ENCODE measurements at regions not wholly inside any gene's neighbourhood (a gene's known extent, or its start where the extent isn't known, plus 50 kb on each side); places are given as distances from the start of the nearest gene placed in this dataset.

DNA sequence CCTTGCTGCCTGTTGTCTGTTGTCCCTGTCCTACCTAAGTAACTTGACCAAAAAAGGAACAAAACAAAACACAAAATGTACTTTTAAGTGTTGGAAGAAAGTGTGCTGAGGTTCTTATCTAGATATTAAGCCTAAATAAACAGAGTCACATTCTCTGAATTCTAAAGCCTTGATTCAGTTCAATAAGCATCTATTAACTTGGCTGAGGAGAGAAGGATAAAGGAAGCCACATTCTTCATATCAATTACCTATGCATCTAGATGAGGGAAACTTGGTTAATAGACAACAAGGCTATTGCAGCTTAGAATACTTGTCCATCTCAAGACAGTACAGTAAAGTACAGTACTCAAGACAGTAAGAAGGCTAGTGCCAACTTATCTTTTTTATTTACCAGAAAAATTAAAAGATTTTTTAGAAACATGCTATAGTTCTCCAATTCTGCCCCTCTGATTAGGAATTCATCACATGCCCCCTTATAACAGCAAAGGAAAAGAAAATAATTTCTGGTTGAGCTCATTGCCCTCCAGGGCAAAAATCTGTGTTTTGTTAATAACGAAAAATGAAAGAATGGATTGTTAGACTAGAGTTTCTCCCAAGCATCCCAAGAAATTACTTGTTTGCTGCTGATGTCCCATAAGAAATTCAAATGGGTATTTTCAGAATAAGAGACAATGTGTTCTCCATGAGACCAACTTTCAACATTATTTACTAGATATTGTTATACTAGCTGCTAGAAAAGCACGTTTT, 546.5 kb upstream of the SEMA3D start:
- no peak for DNase-seq (ENCODE audit: extremely low spot score)
- CTCF ChIA-PET, result interaction anchor here (3.2 kb wide), 1 partner anchor 16 kb away, joined by 13 read pairs; no protein-coding TSS in a partner anchor
- POLR2A ChIA-PET, result no interaction called here
- TF ChIP-seq CTCF (IDR thresholded peaks at IDR 0.05; ENCODE audit: control extremely low read depth, extremely low read depth, low read depth, missing control alignments), result no peak

- ChIA-PET POLR2A (no interaction called here), CTCF (interaction anchor here (1.1 kb wide), 1 partner anchor 21 kb away, joined by 3 read pairs; no protein-coding TSS in a partner anchor)
- no peak for DNase-seq (ENCODE audit: extremely low spot score)
- TF ChIP-seq CTCF (IDR thresholded peaks at IDR 0.05; ENCODE audit: control extremely low read depth, extremely low read depth, low read depth, missing control alignments), result no peak
Measured at GRCh38 chr7:85730012-85730411, 543.2 kb upstream of the SEMA3D start.

- ChIA-PET POLR2A (no interaction called here), CTCF (no interaction called here)
- TF ChIP-seq CTCF (IDR thresholded peaks at IDR 0.05; ENCODE audit: control extremely low read depth, extremely low read depth, low read depth, missing control alignments), result no peak
- no peak for DNase-seq (ENCODE audit: extremely low spot score)
Measured at GRCh38 chr7:85725026-85725425, 538.2 kb upstream of the SEMA3D start.

DNA sequence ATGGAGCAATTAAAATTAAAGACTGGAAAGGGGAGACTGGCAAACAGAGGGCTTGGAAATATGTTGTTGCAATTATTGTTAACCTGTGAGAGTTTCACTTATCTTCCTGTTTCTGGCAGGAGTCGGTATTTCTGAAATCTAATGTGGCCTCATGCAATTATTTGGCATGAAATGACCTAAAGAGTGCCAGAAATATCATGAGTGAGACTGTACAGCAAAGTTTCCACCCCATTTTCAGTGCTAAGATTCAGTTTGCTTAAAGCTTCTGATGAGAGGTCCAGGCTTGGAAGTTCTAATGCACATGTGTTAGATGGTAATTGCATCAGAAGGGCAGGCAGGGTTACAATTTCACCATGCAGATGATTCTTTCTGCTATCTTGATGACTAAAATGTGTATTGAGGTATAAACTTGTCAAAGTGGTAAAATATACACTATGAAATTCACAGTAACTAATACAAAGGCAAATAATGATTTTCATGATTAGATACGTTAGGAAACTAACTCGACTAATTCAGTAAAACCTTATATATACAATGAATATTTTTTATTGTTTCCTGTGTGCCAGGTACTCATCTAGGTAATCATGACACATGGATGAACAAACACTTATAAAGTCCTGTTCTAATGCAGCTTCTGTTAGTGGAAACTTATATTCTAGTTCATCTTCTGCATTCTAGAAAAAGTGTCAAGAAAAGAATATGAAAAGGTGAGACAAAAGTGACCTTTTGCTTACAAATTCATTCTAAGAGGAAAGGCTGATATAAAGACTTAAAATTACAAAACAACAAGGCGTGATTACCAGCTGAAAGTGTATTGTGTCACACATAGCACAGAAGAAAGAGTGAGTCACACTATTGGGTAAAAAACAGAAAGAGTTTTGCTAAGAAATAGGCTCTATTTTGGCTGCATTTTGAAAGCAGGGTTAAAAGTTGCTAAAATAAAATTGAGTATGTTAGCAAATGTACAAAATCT, 533.4 kb upstream of the SEMA3D start:
- ChIA-PET POLR2A (no interaction called here), CTCF (no interaction called here)
- no peak for DNase-seq (ENCODE audit: extremely low spot score)
- TF ChIP-seq CTCF (IDR thresholded peaks at IDR 0.05; ENCODE audit: control extremely low read depth, extremely low read depth, low read depth, missing control alignments), result no peak

GRCh38 chr7:85716353-85716752, 529.5 kb upstream of the SEMA3D start:
- POLR2A ChIA-PET, result no interaction called here
- TF ChIP-seq CTCF (IDR thresholded peaks at IDR 0.05; ENCODE audit: control extremely low read depth, extremely low read depth, low read depth, missing control alignments), result no peak
- no peak for DNase-seq (ENCODE audit: extremely low spot score)
- CTCF ChIA-PET, result no interaction called here

DNA sequence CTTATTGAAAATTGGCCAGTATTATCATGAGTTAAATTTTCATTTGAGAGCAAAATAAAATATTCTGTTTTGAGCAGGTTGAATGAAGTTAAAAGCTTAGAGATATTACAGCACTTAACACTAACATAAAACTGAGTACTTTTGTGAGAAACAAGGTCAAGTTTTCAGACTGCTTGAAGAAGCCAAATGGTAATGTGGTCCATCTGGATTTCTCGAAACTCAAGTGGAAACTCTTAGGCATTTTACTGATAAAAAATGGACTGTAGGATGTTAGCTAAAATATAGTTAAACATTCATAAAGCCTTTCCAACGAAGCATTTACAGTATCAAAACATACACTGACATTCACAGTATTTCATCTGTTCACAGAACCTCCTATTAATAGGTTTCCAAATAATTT, 528.1 kb upstream of the SEMA3D start:
- ChIA-PET POLR2A (no interaction called here), CTCF (interaction anchor here (0.7 kb wide), 1 partner anchor 10 kb away, joined by 4 read pairs; no protein-coding TSS in a partner anchor)
- TF ChIP-seq CTCF (IDR thresholded peaks at IDR 0.05; ENCODE audit: control extremely low read depth, extremely low read depth, low read depth, missing control alignments), result no peak
- no peak for DNase-seq (ENCODE audit: extremely low spot score)

Measured in GM10248 (cell line).